HepG2 (cell line): ENCODE measurements at regions not wholly inside any gene's neighbourhood (a gene's known extent, or its start where the extent isn't known, plus 50 kb on each side); places are given as distances from the start of the nearest gene placed in this dataset.

Experiments used
- ATAC-seq: fragments of 200-7000 bp; cut with Tn5 transposase; 3 replicates; pipeline ENCODE4 v1.9.1; 2020; ENCODE audit warnings: mild to moderate bottlenecking, moderate library complexity
- BruUV-seq: library from RNA; stranded (reverse); fragments of 400-500 nt; replicated peaks from 2 replicates; lab custom pipeline; 2021; lab: Mats Ljungman, UMichigan
- CTCF ChIA-PET: fragments of 300-600 bp; formaldehyde crosslinking; extraction: SDS; loops from one replicate; lab custom pipeline; 2021; ENCODE audit warnings: low total read pairs, inconsistent platforms, low intra/inter-chr PET ratio; lab: Yijun Ruan, JAX
- POLR2A ChIA-PET: fragments of 350-600 bp; sonication (Branson Sonifier 250); formaldehyde crosslinking; loops from one replicate; lab custom pipeline; 2020; ENCODE audit warnings: antibody characterized with exemption, inconsistent platforms; lab: Yijun Ruan, JAX
- DNase-seq: peaks from one replicate; pipeline ENCODE4 v3.0.0-alpha.2; 2015; ENCODE audit warnings: low spot score
- FAIRE-seq: peaks from 3 replicates; lab custom pipeline; 2011; peaks lifted over from hg19 to GRCh38; lab: Jason Lieb, UNC
- H2AFZ ChIP-seq: one replicate; pipeline ENCODE4 v1.6.1; 2011; ENCODE audit warnings: low read length, inconsistent platforms
- H3K27ac ChIP-seq: fragments of 300-600 bp; 3 replicates; pipeline ENCODE4 v1.8.0; 2011; ENCODE audit warnings: mixed run types, mild to moderate bottlenecking, mixed read lengths, low read length, inconsistent platforms; ENCODE audit not compliant: insufficient read depth; ENCODE audit errors: extremely low read length
- H3K27me3 ChIP-seq, 2 experiments: fragments of 200-600 bp in 1 of 2; 2 replicates in 1 of 2; 3 replicates in 1 of 2; pipeline versions ENCODE4 v1.6.0 to v1.8.0; 2011; ENCODE audit warnings: low read length in 2 of 2, mild to moderate bottlenecking in 2 of 2, moderate library complexity in 2 of 2, inconsistent platforms in 1 of 2; ENCODE audit not compliant: insufficient read depth in 2 of 2, control insufficient read depth in 1 of 2
- H3K36me3 ChIP-seq, 2 experiments: fragments of 200-600 bp in 1 of 2; replicated peaks in 1 of 2; 2 replicates in 1 of 2; 3 replicates in 1 of 2; pipeline versions ENCODE4 v1.5.1 to v1.8.0; 2011; ENCODE audit warnings: low read length in 2 of 2, inconsistent platforms in 1 of 2; ENCODE audit not compliant: insufficient read depth in 2 of 2, control insufficient read depth in 1 of 2
- H3K4me1 ChIP-seq: 2 replicates; pipeline ENCODE4 v1.5.1; 2012; ENCODE audit warnings: low read length, inconsistent platforms; ENCODE audit not compliant: insufficient read depth
- H3K4me2 ChIP-seq: 2 replicates; pipeline ENCODE4 v1.6.0; 2011; ENCODE audit warnings: low read depth, low read length, inconsistent platforms
- H3K4me3 ChIP-seq, 3 experiments: fragments of 200-600 bp in 1 of 3; sonication (generic), shearing (Covaris generic) in 1 of 3; replicated peaks in 1 of 3; 2 replicates each; pipeline ENCODE4 v1.5.1; 2011 to 2016; ENCODE audit warnings: low read length in 3 of 3, inconsistent platforms in 2 of 3, low read depth in 2 of 3, mild to moderate bottlenecking in 2 of 3, control low read depth in 1 of 3, mixed read lengths in 1 of 3; ENCODE audit not compliant: insufficient read depth in 1 of 3
- H3K79me2 ChIP-seq: one replicate; pipeline ENCODE4 v1.6.1; 2011; ENCODE audit warnings: low read length, inconsistent platforms; ENCODE audit not compliant: insufficient read depth
- H3K9ac ChIP-seq: 2 replicates; pipeline ENCODE4 v1.6.0; 2011; ENCODE audit warnings: mild to moderate bottlenecking, low read depth, low read length, inconsistent platforms; ENCODE audit not compliant: insufficient read depth
- H3K9me3 ChIP-seq: 2 replicates; pipeline ENCODE4 v1.5.1; 2012; ENCODE audit warnings: mild to moderate bottlenecking, low read length
- H4K20me1 ChIP-seq: 2 replicates; pipeline ENCODE4 v1.6.0; 2011; ENCODE audit warnings: inconsistent platforms, mild to moderate bottlenecking, low read length, moderate library complexity; ENCODE audit not compliant: insufficient read depth
- IKZF4 ChIP-seq: sonication (generic); formaldehyde crosslinking; IDR thresholded peaks from 2 replicates; pipeline ENCODE4 v1.5.1; 2020; ENCODE audit warnings: borderline replicate concordance, mild to moderate bottlenecking, low read depth, missing genetic modification reagents; ENCODE audit errors: not compliant biosample characterization
- KLF13 ChIP-seq: sonication (generic); formaldehyde crosslinking; IDR thresholded peaks from 2 replicates; pipeline ENCODE4 v1.4.0; 2020; ENCODE audit warnings: mild to moderate bottlenecking, missing genetic modification reagents
- RARA ChIP-seq: IDR thresholded peaks from 2 replicates; pipeline ENCODE4 v1.6.1; 2016; ENCODE audit warnings: missing genetic modification reagents, missing compliant biosample characterization
- ZFP62 ChIP-seq: sonication (generic); formaldehyde crosslinking; IDR thresholded peaks from 2 replicates; pipeline ENCODE4 v1.4.0; 2020; ENCODE audit warnings: missing genetic modification reagents
- WGBS: methylation state at CpG from one replicate; pipeline ENCODE4 v1.1.6; 2017; ENCODE audit warnings: low lambda C conversion rate; 5-methylcytosine and 5-hydroxymethylcytosine counted together
- in situ Hi-C: cut with HindIII; loops from 2 replicates; pipeline ENCODE4 v1.10.0; 2017; ENCODE audit warnings: low pct_unique_long_range_greater_than_20kb; ENCODE audit not compliant: extremely low pct_ligation_motif_present
- intact Hi-C: fragments of 100-400 bp; cut with micrococcal nuclease; formaldehyde crosslinking; loops from one replicate; pipeline ENCODE4 v1.10.0; 2022; ENCODE audit not compliant: unreplicated experiment
- TF ChIP-seq, protein P1 (sequence below): sonication (generic); formaldehyde crosslinking; IDR thresholded peaks from 2 replicates; pipeline ENCODE4 v1.5.0; 2020; ENCODE audit warnings: missing genetic modification reagents
- TF ChIP-seq, protein P2 (sequence below): sonication (generic); formaldehyde crosslinking; IDR thresholded peaks from 2 replicates; pipeline ENCODE4 v1.4.0; 2020; ENCODE audit warnings: low read depth, missing genetic modification reagents

DNA sequence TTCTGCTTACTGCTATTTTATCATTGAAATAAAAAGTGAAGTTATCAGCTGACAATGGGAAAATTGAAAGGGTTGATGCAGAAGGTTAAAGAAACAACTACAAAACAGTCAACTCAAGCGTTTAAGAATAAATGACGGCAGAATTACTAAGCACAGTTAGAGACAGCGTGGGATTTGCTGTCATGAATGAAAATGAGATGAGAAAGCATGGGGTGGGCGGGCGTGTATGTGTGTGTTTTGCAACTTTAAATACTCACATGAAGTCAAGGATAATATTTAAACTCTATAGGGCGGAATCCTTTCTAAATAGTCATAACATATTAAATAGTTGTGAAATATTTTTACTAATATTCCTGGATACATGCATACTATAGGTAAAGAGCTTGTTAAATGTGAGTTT, 450.8 kb downstream of the ETV1 start:
- in situ Hi-C loops (no loop called here), intact Hi-C loops (no loop called here)
- Histone ChIP-seq H3K27ac (no peak overlapping the region), H2AFZ (no peak overlapping the region), H3K79me2 (no peaks in the 10 kb centered on the region), H3K9me3 (peaks cover 40% of the 10 kb centered on the region), H3K4me3 (no peak overlapping the region), H3K4me1 (no peaks in the 10 kb centered on the region), H3K4me2 (no peak overlapping the region), H3K27me3 (no peaks in the 10 kb centered on the region), H4K20me1 (no peaks in the 10 kb centered on the region), H3K9ac (no peak overlapping the region), H3K36me3 (no peaks in the 10 kb centered on the region)
- ATAC-seq (no peak), DNase-seq (no peak), FAIRE-seq (no peak)
- 5% methylated on average over 6 of the region's 6 CpGs for WGBS
- POLR2A ChIA-PET: no interaction called here
- BruUV-seq: no TSS peak
- CTCF ChIA-PET: no interaction called here
- TF ChIP-seq RARA (CRISPR knock-in tag) (no peak), ZFP62 (CRISPR knock-in tag) (no peak)
- TF ChIP-seq, protein P1, sequence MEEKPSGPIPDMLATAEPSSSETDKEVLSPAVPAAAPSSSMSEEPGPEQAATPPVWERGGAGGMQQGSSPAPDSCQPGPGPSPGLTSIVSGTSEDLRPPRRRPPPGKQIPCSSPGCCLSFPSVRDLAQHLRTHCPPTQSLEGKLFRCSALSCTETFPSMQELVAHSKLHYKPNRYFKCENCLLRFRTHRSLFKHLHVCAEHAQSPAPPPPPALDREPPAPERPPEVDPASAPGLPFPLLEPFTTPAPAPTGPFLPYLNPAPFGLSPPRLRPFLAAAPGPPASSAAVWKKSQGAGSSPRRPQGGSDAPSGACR (CRISPR knock-in tag): no peak

DNA sequence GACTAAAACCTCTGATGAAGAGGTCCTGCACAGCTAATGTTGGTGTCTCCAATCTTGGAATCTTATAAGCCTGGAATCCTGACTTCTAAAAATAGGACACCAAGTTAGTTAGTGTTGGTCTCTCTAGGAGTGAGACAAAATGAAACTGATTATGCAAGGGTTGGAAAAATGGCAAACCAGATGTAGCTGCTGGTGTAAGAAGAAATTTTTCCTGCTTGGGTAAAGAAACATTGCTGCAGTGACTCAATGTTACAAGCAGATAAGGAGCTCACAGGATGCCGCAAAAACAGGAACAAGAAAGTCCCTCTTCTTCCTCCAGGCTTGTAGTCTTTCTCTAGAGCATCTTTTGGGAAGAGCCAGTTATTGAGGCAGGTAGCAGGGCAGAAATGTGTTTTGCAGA, 449.0 kb downstream of the ETV1 start:
- CTCF ChIA-PET: no interaction called here
- no peak overlapping the region for H3K9ac ChIP-seq
- no peaks in the 10 kb centered on the region for H3K27me3 ChIP-seq

More for the DNA sequence above, 449.0 kb downstream of the ETV1 start:
- no peak for FAIRE-seq
- no peak for DNase-seq
- no peak overlapping the region for H3K4me3 ChIP-seq
- TF ChIP-seq IKZF4 (CRISPR knock-in tag): no peak
- no peak for TF ChIP-seq KLF13 (CRISPR knock-in tag)
- TF ChIP-seq, protein P2, sequence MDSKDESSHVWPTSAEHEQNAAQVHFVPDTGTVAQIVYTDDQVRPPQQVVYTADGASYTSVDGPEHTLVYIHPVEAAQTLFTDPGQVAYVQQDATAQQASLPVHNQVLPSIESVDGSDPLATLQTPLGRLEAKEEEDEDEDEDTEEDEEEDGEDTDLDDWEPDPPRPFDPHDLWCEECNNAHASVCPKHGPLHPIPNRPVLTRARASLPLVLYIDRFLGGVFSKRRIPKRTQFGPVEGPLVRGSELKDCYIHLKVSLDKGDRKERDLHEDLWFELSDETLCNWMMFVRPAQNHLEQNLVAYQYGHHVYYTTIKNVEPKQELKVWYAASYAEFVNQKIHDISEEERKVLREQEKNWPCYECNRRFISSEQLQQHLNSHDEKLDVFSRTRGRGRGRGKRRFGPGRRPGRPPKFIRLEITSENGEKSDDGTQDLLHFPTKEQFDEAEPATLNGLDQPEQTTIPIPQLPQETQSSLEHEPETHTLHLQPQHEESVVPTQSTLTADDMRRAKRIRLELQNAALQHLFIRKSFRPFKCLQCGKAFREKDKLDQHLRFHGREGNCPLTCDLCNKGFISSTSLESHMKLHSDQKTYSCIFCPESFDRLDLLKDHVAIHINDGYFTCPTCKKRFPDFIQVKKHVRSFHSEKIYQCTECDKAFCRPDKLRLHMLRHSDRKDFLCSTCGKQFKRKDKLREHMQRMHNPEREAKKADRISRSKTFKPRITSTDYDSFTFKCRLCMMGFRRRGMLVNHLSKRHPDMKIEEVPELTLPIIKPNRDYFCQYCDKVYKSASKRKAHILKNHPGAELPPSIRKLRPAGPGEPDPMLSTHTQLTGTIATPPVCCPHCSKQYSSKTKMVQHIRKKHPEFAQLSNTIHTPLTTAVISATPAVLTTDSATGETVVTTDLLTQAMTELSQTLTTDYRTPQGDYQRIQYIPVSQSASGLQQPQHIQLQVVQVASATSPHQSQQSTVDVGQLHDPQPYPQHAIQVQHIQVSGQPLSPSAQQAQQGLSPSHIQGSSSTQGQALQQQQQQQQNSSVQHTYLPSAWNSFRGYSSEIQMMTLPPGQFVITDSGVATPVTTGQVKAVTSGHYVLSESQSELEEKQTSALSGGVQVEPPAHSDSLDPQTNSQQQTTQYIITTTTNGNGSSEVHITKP (CRISPR knock-in tag): no peak
- in situ Hi-C loops (no loop called here), intact Hi-C loops (no loop called here)
- POLR2A ChIA-PET: no interaction called here
- H3K9me3 ChIP-seq: peaks cover 41% of the 10 kb centered on the region
- H3K27ac ChIP-seq: no peak overlapping the region
- no peaks in the 10 kb centered on the region for H3K4me1 ChIP-seq
- ATAC-seq: no peak
- H2AFZ ChIP-seq: no peak overlapping the region
- BruUV-seq: no TSS peak
- H3K79me2 ChIP-seq: no peaks in the 10 kb centered on the region
- no peaks in the 10 kb centered on the region for H3K36me3 ChIP-seq
- H3K4me2 ChIP-seq: no peak overlapping the region
- 25% methylated on average over 1 of the region's 1 CpG for WGBS
- H4K20me1 ChIP-seq: no peaks in the 10 kb centered on the region
